Naive thymus-derived CD4-positive, alpha-beta T cell (primary cell): ENCODE measurements at regions not wholly inside any gene's neighbourhood (a gene's known extent, or its start where the extent isn't known, plus 50 kb on each side); places are given as distances from the start of the nearest gene placed in this dataset.

ENCODE experiments used
- ATAC-seq: fragments of 150-1000 bp; cut with Tn5 transposase; 2 replicates; pipeline ENCODE4 v1.10.0; 2021; ENCODE audit warnings: mild to moderate bottlenecking, moderate library complexity
- CTCF ChIA-PET: fragments of 350-600 bp; sonication (Branson Sonifier 250); formaldehyde crosslinking; loops from one replicate; lab custom pipeline; 2021; ENCODE audit warnings: antibody characterized with exemption; lab: Charles Lee
- POLR2A ChIA-PET: fragments of 350-600 bp; sonication (Branson Sonifier 250); formaldehyde crosslinking; loops from one replicate; lab custom pipeline; 2021; ENCODE audit warnings: antibody characterized with exemption, inconsistent platforms; lab: Charles Lee
- DNase-seq, 9 donors: peaks; one replicate each; pipeline versions ENCODE4 v3.0.0 to v3.0.0-alpha.2; 2020 to 2022; ENCODE audit warnings: mixed read lengths in 1 of 9
- H3K27ac ChIP-seq: one replicate; pipeline ENCODE4 v1.7.0; 2013; ENCODE audit warnings: mild to moderate bottlenecking, low read depth, low read length, moderate library complexity
- H3K27me3 ChIP-seq, 2 donors: one replicate each; pipeline ENCODE4 v1.7.0; 2013; ENCODE audit warnings: low read length in 2 of 2, mild to moderate bottlenecking in 2 of 2, moderate library complexity in 2 of 2; ENCODE audit not compliant: control insufficient read depth in 2 of 2, insufficient read depth in 2 of 2
- H3K36me3 ChIP-seq, 3 experiments: 1 replicate in 2 of 3; 2 replicates in 1 of 3; pipeline ENCODE4 v1.7.0; 2013; ENCODE audit warnings: low read length in 3 of 3, mild to moderate bottlenecking in 3 of 3, moderate library complexity in 1 of 3; ENCODE audit not compliant: insufficient read depth in 3 of 3, control insufficient read depth in 2 of 3
- H3K4me1 ChIP-seq, 2 donors: one replicate each; pipeline ENCODE4 v1.7.0; 2013; ENCODE audit warnings: low read length in 2 of 2, mild to moderate bottlenecking in 2 of 2, moderate library complexity in 1 of 2; ENCODE audit not compliant: control insufficient read depth in 2 of 2, insufficient read depth in 2 of 2
- H3K4me3 ChIP-seq: 2 replicates; pipeline ENCODE4 v1.7.0; 2013; ENCODE audit warnings: mild to moderate bottlenecking, low read length
- H3K9me3 ChIP-seq, 3 experiments: 1 replicate in 2 of 3; 2 replicates in 1 of 3; pipeline ENCODE4 v1.7.0; 2013; ENCODE audit warnings: low read length in 3 of 3; ENCODE audit not compliant: control insufficient read depth in 2 of 3
- H3K27ac Mint-ChIP-seq, 9 donors: one replicate each; pipeline ENCODE4 v1.8.0; 2020 to 2022; ENCODE audit warnings: mixed read lengths in 9 of 9, mild to moderate bottlenecking in 8 of 9, moderate library complexity in 5 of 9, inconsistent platforms in 2 of 9
- H3K27me3 Mint-ChIP-seq, 5 donors: one replicate each; pipeline ENCODE4 v1.8.0; 2021 to 2022; ENCODE audit warnings: mixed read lengths in 5 of 5, mild to moderate bottlenecking in 1 of 5
- H3K36me3 Mint-ChIP-seq, 5 donors: one replicate each; pipeline ENCODE4 v1.8.0; 2020 to 2022; ENCODE audit warnings: mixed read lengths in 5 of 5, mild to moderate bottlenecking in 3 of 5, inconsistent platforms in 1 of 5
- H3K4me1 Mint-ChIP-seq, 7 donors: one replicate each; pipeline ENCODE4 v1.8.0; 2020 to 2022; ENCODE audit warnings: mixed read lengths in 7 of 7, mild to moderate bottlenecking in 3 of 7, inconsistent platforms in 1 of 7
- H3K4me3 Mint-ChIP-seq, 10 donors: one replicate each; pipeline ENCODE4 v1.8.0; 2020 to 2022; ENCODE audit warnings: mild to moderate bottlenecking in 10 of 10, mixed read lengths in 10 of 10, moderate library complexity in 6 of 10, inconsistent platforms in 2 of 10
- H3K9me3 Mint-ChIP-seq, 11 donors: one replicate each; pipeline ENCODE4 v1.8.0; 2020 to 2022; ENCODE audit warnings: mixed read lengths in 11 of 11, mild to moderate bottlenecking in 4 of 11, inconsistent platforms in 1 of 11, moderate library complexity in 1 of 11
- intact Hi-C, 2 donors: fragments of 100-400 bp; cut with micrococcal nuclease; formaldehyde crosslinking; loops; one replicate each; pipeline ENCODE4 v1.15.1; 2023

- peaks cover 5 to 25% (median 20%) of the 10 kb centered on the region in 7 donors for H3K4me1 Mint-ChIP-seq
- intact Hi-C loops: no loop called here
- ChIA-PET POLR2A (interaction anchor here (0.7 to 1.0 kb wide), 2 partner anchors 11 to 12 kb away, joined by 3 to 6 read pairs; no protein-coding TSS in a partner anchor), CTCF (interaction anchor here (0.8 kb wide), 1 partner anchor 12 kb away, joined by 3 read pairs; no protein-coding TSS in a partner anchor)
- H3K9me3 ChIP-seq: peaks cover 0 to 6% (median 3%) of the 10 kb centered on the region in 3 experiments
- H3K4me3 Mint-ChIP-seq: no peak overlapping the region
- H3K4me3 ChIP-seq: no peak overlapping the region
- no peak overlapping the region for H3K27ac ChIP-seq
- H3K27me3 Mint-ChIP-seq: no peaks in the 10 kb centered on the region
- no peaks in the 10 kb centered on the region for H3K36me3 ChIP-seq
- no peak for ATAC-seq
- no peaks in the 10 kb centered on the region for H3K27me3 ChIP-seq
- DNase-seq: no peak
- H3K4me1 ChIP-seq: peaks cover 0 to under 1% of the 10 kb centered on the region in 2 donors
- peaks cover 12 to 61% (median 24%) of the 10 kb centered on the region in 5 donors for H3K36me3 Mint-ChIP-seq
- peaks cover 0 to 38% (median 27%) of the 10 kb centered on the region in 11 donors for H3K9me3 Mint-ChIP-seq
- no peak overlapping the region for H3K27ac Mint-ChIP-seq
These were observed 206.9 kb upstream of the SLC38A2 start for GRCh38 chr12:46579474-46579873.

- CTCF ChIA-PET: interaction anchor here (0.6 kb wide), 1 partner anchor 11 kb away, joined by 3 read pairs; no protein-coding TSS in a partner anchor
- H3K4me1 Mint-ChIP-seq: peaks cover 4 to 15% (median 11%) of the 10 kb centered on the region in 7 donors
These were observed 205.8 kb upstream of the SLC38A2 start for GRCh38 chr12:46578190-46578982.

GRCh38 chr12:46577063-46577776 lies 204.6 kb upstream of the SLC38A2 start:
- ChIA-PET POLR2A (no interaction called here), CTCF (no interaction called here)
- no peaks in the 10 kb centered on the region for H3K27me3 ChIP-seq
- no peaks in the 10 kb centered on the region for H3K27me3 Mint-ChIP-seq
- H3K36me3 Mint-ChIP-seq: peaks cover 0 to 48% (median 9%) of the 10 kb centered on the region in 5 donors
- H3K27ac ChIP-seq: no peak overlapping the region
- peaks cover 0 to 11% (median 0%) of the 10 kb centered on the region in 7 donors for H3K4me1 Mint-ChIP-seq
- H3K4me3 ChIP-seq: no peak overlapping the region
- no peak for DNase-seq
- no peaks in the 10 kb centered on the region for H3K36me3 ChIP-seq
- intact Hi-C loops: no loop called here
- no peak overlapping the region for H3K4me3 Mint-ChIP-seq
- peaks cover 0 to 19% (median 6%) of the 10 kb centered on the region in 11 donors for H3K9me3 Mint-ChIP-seq
- H3K4me1 ChIP-seq: no peaks in the 10 kb centered on the region
- H3K27ac Mint-ChIP-seq: no peak overlapping the region
- H3K9me3 ChIP-seq: peaks cover 0 to 3% (median 0%) of the 10 kb centered on the region in 3 experiments
- no peak for ATAC-seq

More at GRCh38 chr12:46578190-46578982, 205.8 kb upstream of the SLC38A2 start:
- Mint-ChIP-seq H3K9me3 (peaks cover 0 to 28% (median 16%) of the 10 kb centered on the region in 11 donors), H3K27me3 (no peaks in the 10 kb centered on the region), H3K4me3 (no peak overlapping the region), H3K27ac (peak overlapping the region in 1 of 9 donors; percentile 48), H3K36me3 (peaks cover 4 to 54% (median 14%) of the 10 kb centered on the region in 5 donors)
- H3K4me1 ChIP-seq: no peaks in the 10 kb centered on the region
- no peak overlapping the region for H3K27ac ChIP-seq
- no peak for ATAC-seq
- H3K27me3 ChIP-seq: no peaks in the 10 kb centered on the region
- POLR2A ChIA-PET: interaction anchor here (0.6 kb wide), 1 partner anchor 31 kb away, joined by 3 read pairs; no protein-coding TSS in a partner anchor
- intact Hi-C loops: no loop called here
- H3K4me3 ChIP-seq: no peak overlapping the region
- no peaks in the 10 kb centered on the region for H3K36me3 ChIP-seq
- no peak for DNase-seq
- peaks cover 0 to 3% (median 0%) of the 10 kb centered on the region in 3 experiments for H3K9me3 ChIP-seq

- no peak overlapping the region for H3K27ac Mint-ChIP-seq
- intact Hi-C loops: no loop called here
- POLR2A ChIA-PET: no interaction called here
- H3K9me3 Mint-ChIP-seq: peaks cover 0 to 10% (median 0%) of the 10 kb centered on the region in 11 donors
- peaks cover 0 to 36% (median 0%) of the 10 kb centered on the region in 5 donors for H3K36me3 Mint-ChIP-seq
- Histone ChIP-seq H3K36me3 (no peaks in the 10 kb centered on the region), H3K4me1 (no peaks in the 10 kb centered on the region), H3K4me3 (no peak overlapping the region), H3K27ac (no peak overlapping the region), H3K9me3 (peaks cover 0 to 3% (median 0%) of the 10 kb centered on the region in 3 experiments), H3K27me3 (no peaks in the 10 kb centered on the region)
- CTCF ChIA-PET: no interaction called here
- no peak for ATAC-seq
- H3K4me3 Mint-ChIP-seq: no peak overlapping the region
- H3K27me3 Mint-ChIP-seq: no peaks in the 10 kb centered on the region
- DNase-seq: no peak
- H3K4me1 Mint-ChIP-seq: peaks cover 0 to 13% (median 0%) of the 10 kb centered on the region in 7 donors
These were observed 202.3 kb upstream of the SLC38A2 start for GRCh38 chr12:46574847-46575246.

GRCh38 chr12:46573347-46573658 lies 200.7 kb upstream of the SLC38A2 start:
- ATAC-seq (no peak), DNase-seq (no peak)
- H3K27me3 ChIP-seq: no peaks in the 10 kb centered on the region
- no peak overlapping the region for H3K27ac Mint-ChIP-seq
- H3K9me3 ChIP-seq: peaks cover 0 to 6% (median 3%) of the 10 kb centered on the region in 3 experiments
- H3K9me3 Mint-ChIP-seq: peaks cover 3 to 20% (median 11%) of the 10 kb centered on the region in 11 donors
- H3K4me3 ChIP-seq: no peak overlapping the region
- no peaks in the 10 kb centered on the region for H3K27me3 Mint-ChIP-seq
- H3K4me1 Mint-ChIP-seq: peaks cover 0 to 12% (median 0%) of the 10 kb centered on the region in 7 donors
- no peaks in the 10 kb centered on the region for H3K36me3 ChIP-seq
- POLR2A ChIA-PET: no interaction called here
- peaks cover 5 to 42% (median 7%) of the 10 kb centered on the region in 5 donors for H3K36me3 Mint-ChIP-seq
- no peak overlapping the region for H3K27ac ChIP-seq
- no peaks in the 10 kb centered on the region for H3K4me1 ChIP-seq
- intact Hi-C loops: no loop called here
- CTCF ChIA-PET: no interaction called here
- H3K4me3 Mint-ChIP-seq: no peak overlapping the region

- Mint-ChIP-seq H3K36me3 (peaks cover 5 to 44% (median 10%) of the 10 kb centered on the region in 5 donors), H3K4me3 (no peak overlapping the region), H3K9me3 (peaks cover 3 to 20% (median 15%) of the 10 kb centered on the region in 11 donors), H3K27me3 (no peaks in the 10 kb centered on the region), H3K4me1 (peaks cover 0 to 12% (median 0%) of the 10 kb centered on the region in 7 donors), H3K27ac (no peak overlapping the region)
- H3K9me3 ChIP-seq: peaks cover 0 to 9% (median 6%) of the 10 kb centered on the region in 3 experiments
- no peak for ATAC-seq
- H3K27ac ChIP-seq: no peak overlapping the region
- no peaks in the 10 kb centered on the region for H3K27me3 ChIP-seq
- H3K4me1 ChIP-seq: no peaks in the 10 kb centered on the region
- ChIA-PET CTCF (no interaction called here), POLR2A (interaction anchor here (0.8 kb wide), 1 partner anchor 45 kb away, joined by 3 read pairs; no protein-coding TSS in a partner anchor)
- no peak overlapping the region for H3K4me3 ChIP-seq
- H3K36me3 ChIP-seq: no peaks in the 10 kb centered on the region
- no peak for DNase-seq
- intact Hi-C loops: no loop called here
These were observed 200.2 kb upstream of the SLC38A2 start for GRCh38 chr12:46572644-46573346.
